22Rv1 (cell line): ENCODE measurements at regions not wholly inside any gene's neighbourhood (a gene's known extent, or its start where the extent isn't known, plus 50 kb on each side); places are given as distances from the start of the nearest gene placed in this dataset.
"Not testable (repeated sequence)": the region's sequence is repeated elsewhere in the genome, so short reads cannot be mapped to it uniquely, and the experiment has no call there.

Experiments
- ZFX ChIP-seq: fragments of 450-650 bp; IDR thresholded peaks from 2 replicates; pipeline ENCODE4 v1.6.1; 2017; ENCODE audit warnings: antibody characterized with exemption, borderline replicate concordance
- TF ChIP-seq, protein P1 (sequence below): fragments of 450-650 bp; IDR thresholded peaks from 2 replicates; pipeline ENCODE4 v1.5.1; 2017; ENCODE audit warnings: mild to moderate bottlenecking

DNA sequence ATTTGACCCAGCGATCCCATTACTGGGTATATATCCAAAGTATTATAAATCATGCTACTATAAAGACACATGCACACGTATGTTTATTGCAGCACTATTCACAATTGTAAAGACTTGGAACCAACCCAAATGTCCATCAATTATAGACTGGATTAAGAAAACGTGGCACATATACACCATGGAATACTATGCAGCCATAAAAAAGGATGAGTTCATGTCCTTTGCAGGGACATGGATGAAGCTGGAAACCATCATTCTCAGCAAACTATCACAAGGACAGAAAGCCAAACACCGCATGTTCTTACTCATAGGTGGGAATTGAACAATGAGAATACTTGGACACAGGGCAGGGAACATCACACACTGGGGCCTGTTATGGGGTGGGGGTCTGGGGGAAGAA is 317.8 kb downstream of the TSHZ3 start:
- TF ChIP-seq, protein P1, sequence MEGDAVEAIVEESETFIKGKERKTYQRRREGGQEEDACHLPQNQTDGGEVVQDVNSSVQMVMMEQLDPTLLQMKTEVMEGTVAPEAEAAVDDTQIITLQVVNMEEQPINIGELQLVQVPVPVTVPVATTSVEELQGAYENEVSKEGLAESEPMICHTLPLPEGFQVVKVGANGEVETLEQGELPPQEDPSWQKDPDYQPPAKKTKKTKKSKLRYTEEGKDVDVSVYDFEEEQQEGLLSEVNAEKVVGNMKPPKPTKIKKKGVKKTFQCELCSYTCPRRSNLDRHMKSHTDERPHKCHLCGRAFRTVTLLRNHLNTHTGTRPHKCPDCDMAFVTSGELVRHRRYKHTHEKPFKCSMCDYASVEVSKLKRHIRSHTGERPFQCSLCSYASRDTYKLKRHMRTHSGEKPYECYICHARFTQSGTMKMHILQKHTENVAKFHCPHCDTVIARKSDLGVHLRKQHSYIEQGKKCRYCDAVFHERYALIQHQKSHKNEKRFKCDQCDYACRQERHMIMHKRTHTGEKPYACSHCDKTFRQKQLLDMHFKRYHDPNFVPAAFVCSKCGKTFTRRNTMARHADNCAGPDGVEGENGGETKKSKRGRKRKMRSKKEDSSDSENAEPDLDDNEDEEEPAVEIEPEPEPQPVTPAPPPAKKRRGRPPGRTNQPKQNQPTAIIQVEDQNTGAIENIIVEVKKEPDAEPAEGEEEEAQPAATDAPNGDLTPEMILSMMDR, result not testable (repeated sequence)
- TF ChIP-seq ZFX, result not testable (repeated sequence)
